Activated CD8-positive, alpha-beta T cell treated with anti-CD3 and anti-CD28 coated beads for 36 hours (primary cell): ENCODE measurements at regions not wholly inside any gene's neighbourhood (a gene's known extent, or its start where the extent isn't known, plus 50 kb on each side); places are given as distances from the start of the nearest gene placed in this dataset.

Experiments used
- ATAC-seq: fragments of 200-7000 bp; cut with Tn5 transposase; one replicate; pipeline ENCODE4 v1.10.0; 2021; ENCODE audit warnings: mild to moderate bottlenecking, moderate library complexity
- CTCF ChIA-PET: fragments of 350-600 bp; sonication (Branson Sonifier 250); formaldehyde crosslinking; loops from one replicate; lab custom pipeline; 2021; ENCODE audit warnings: antibody characterized with exemption; lab: Charles Lee
- POLR2A ChIA-PET: fragments of 350-600 bp; sonication (Branson Sonifier 250); formaldehyde crosslinking; loops from one replicate; lab custom pipeline; 2021; ENCODE audit warnings: antibody characterized with exemption; lab: Charles Lee
- DNase-seq: peaks from one replicate; pipeline ENCODE4 v3.0.0-alpha.2; 2020
- H3K27ac Mint-ChIP-seq: one replicate; pipeline ENCODE4 v1.8.0; 2021; ENCODE audit warnings: mild to moderate bottlenecking, mixed read lengths
- H3K27me3 Mint-ChIP-seq: one replicate; pipeline ENCODE4 v1.8.0; 2021; ENCODE audit warnings: mixed read lengths
- H3K36me3 Mint-ChIP-seq: one replicate; pipeline ENCODE4 v1.8.0; 2021; ENCODE audit warnings: low read depth, mixed read lengths
- H3K4me1 Mint-ChIP-seq: one replicate; pipeline ENCODE4 v1.8.0; 2021; ENCODE audit warnings: low read depth, mixed read lengths
- H3K4me3 Mint-ChIP-seq: one replicate; pipeline ENCODE4 v1.8.0; 2021; ENCODE audit warnings: mild to moderate bottlenecking, moderate library complexity, mixed read lengths
- H3K9me3 Mint-ChIP-seq: one replicate; pipeline ENCODE4 v1.8.0; 2021; ENCODE audit warnings: mixed read lengths
- intact Hi-C: fragments of 100-400 bp; cut with micrococcal nuclease; formaldehyde crosslinking; loops from one replicate; pipeline ENCODE4 v1.10.0; 2022
- TF ChIP-seq, protein P1 (sequence below): fragments of 200-600 bp; IDR thresholded peaks from one replicate; pipeline ENCODE4 v1.8.0; 2022; ENCODE audit warnings: antibody characterized with exemption, mild to moderate bottlenecking

DNA sequence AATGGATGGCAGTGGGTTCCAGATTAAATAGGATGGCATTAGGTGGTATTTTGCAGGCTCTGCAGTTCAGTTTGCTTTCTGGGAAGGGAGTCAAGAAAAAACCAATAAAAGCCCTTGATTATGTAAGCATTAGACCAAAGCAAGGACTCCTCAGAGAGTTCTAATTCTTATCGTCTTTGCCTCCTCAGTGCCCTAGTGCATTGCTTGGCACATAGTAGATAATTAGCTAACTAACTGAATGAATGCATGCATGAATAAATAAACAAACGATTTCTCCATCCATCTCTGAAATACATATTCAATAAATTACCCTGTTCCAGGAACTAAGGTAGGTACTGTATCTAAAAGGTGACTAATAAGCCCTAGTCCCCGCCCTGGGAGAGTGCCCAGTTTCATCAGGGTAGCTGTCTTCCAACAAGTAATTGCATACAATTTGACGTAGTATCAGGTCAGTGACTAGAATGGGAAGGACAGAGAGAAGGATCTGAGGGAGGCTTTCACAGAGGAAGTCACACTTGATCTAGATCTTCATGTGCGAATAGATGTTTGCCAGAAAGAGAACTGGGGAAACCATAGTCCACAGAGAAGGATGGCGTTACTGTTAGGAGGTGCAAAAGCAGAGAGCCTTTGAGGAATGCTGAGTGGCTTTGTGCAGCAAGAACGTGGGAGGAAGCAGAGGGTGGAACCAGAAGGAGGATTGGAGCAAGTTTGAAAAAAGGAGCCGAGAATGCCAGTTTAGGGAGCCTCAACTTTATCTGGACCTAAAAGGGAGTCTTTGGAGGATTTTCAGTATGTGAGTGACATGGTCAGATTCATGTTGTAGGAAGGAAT, 111.4 kb downstream of the TBX19 start:
- ChIA-PET POLR2A (no interaction called here), CTCF (interaction anchor here (1.3 kb wide), 2 partner anchors 11 to 50 kb away, joined by 4 to 5 read pairs; no protein-coding TSS in a partner anchor)
- Mint-ChIP-seq H3K4me1 (peaks cover 22% of the 10 kb centered on the region), H3K9me3 (no peaks in the 10 kb centered on the region), H3K27me3 (peaks cover 6% of the 10 kb centered on the region), H3K4me3 (no peak overlapping the region), H3K27ac (no peak overlapping the region), H3K36me3 (no peaks in the 10 kb centered on the region)
- ATAC-seq (no peak), DNase-seq (no peak)
- TF ChIP-seq, protein P1, sequence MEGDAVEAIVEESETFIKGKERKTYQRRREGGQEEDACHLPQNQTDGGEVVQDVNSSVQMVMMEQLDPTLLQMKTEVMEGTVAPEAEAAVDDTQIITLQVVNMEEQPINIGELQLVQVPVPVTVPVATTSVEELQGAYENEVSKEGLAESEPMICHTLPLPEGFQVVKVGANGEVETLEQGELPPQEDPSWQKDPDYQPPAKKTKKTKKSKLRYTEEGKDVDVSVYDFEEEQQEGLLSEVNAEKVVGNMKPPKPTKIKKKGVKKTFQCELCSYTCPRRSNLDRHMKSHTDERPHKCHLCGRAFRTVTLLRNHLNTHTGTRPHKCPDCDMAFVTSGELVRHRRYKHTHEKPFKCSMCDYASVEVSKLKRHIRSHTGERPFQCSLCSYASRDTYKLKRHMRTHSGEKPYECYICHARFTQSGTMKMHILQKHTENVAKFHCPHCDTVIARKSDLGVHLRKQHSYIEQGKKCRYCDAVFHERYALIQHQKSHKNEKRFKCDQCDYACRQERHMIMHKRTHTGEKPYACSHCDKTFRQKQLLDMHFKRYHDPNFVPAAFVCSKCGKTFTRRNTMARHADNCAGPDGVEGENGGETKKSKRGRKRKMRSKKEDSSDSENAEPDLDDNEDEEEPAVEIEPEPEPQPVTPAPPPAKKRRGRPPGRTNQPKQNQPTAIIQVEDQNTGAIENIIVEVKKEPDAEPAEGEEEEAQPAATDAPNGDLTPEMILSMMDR = no peak
- intact Hi-C loops = no loop called here

DNA sequence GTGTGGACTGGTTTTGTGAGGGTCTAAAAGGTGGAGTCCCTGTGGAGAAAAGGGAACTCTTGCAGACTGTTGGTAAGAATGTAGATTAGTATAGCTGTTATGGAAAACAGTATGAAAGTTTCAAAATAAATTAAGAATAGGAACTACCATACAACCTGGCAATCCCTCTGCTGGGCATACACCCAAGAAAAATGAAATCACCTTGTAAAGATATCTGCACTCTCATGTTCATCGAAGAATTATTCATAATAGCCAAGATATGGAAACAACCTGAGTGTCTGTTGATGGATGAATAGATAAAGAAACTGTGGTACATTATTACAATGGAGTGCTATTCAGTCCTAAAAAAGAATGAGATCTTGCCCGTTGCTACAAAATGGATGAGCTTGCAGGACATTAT, 109.6 kb downstream of the TBX19 start:
- intact Hi-C loops = no loop called here
- H3K4me1 Mint-ChIP-seq = peaks cover 25% of the 10 kb centered on the region
- no peaks in the 10 kb centered on the region for H3K36me3 Mint-ChIP-seq
- ChIA-PET CTCF (interaction anchor here (1.8 to 3.9 kb wide), 2 partner anchors 48 to 49 kb away, joined by 6 to 17 read pairs; no protein-coding TSS in a partner anchor), POLR2A (no interaction called here)
- H3K27ac Mint-ChIP-seq = no peak overlapping the region
- DNase-seq (no peak), ATAC-seq (no peak)
- no peaks in the 10 kb centered on the region for H3K9me3 Mint-ChIP-seq
- no peak overlapping the region for H3K4me3 Mint-ChIP-seq
- H3K27me3 Mint-ChIP-seq = peaks cover 7% of the 10 kb centered on the region
- TF ChIP-seq, protein P1 = no peak

GRCh38 chr1:168387781-168388760, 107.4 kb downstream of the TBX19 start:
- ChIA-PET POLR2A (interaction anchor here (0.7 kb wide), 1 partner anchor 9 kb away, joined by 3 read pairs; no protein-coding TSS in a partner anchor), CTCF (interaction anchor here (1.0 to 3.9 kb wide), 5 partner anchors 8 to 46 kb away, joined by 4 to 17 read pairs (median 5); no protein-coding TSS in a partner anchor)
- H3K27me3 Mint-ChIP-seq = peaks cover 4% of the 10 kb centered on the region
- H3K36me3 Mint-ChIP-seq = no peaks in the 10 kb centered on the region
- no peaks in the 10 kb centered on the region for H3K9me3 Mint-ChIP-seq
- peaks cover 25% of the 10 kb centered on the region for H3K4me1 Mint-ChIP-seq
- no peak for ATAC-seq
- DNase-seq = no peak
- intact Hi-C loops = no loop called here
- no peak overlapping the region for H3K4me3 Mint-ChIP-seq
- no peak overlapping the region for H3K27ac Mint-ChIP-seq
- TF ChIP-seq, protein P1 = no peak

GRCh38 chr1:168386949-168387586, 106.4 kb downstream of the TBX19 start:
- Mint-ChIP-seq H3K9me3 (no peaks in the 10 kb centered on the region), H3K27me3 (peaks cover 4% of the 10 kb centered on the region), H3K36me3 (no peaks in the 10 kb centered on the region), H3K4me3 (peak overlapping the region; percentile 40), H3K27ac (peak overlapping the region; percentile 58), H3K4me1 (peaks cover 16% of the 10 kb centered on the region)
- TF ChIP-seq, protein P1 = no peak
- DNase-seq (peak; percentile 83), ATAC-seq (peak; percentile 92)
- ChIA-PET POLR2A (no interaction called here), CTCF (interaction anchor here (1.1 to 2.0 kb wide), 3 partner anchors 9 to 44 kb away, joined by 4 to 10 read pairs (median 4); no protein-coding TSS in a partner anchor)
- intact Hi-C loops = no loop called here
